IPS DF 4.7 (cell line): ENCODE measurements at regions not wholly inside any gene's neighbourhood (a gene's known extent, or its start where the extent isn't known, plus 50 kb on each side); places are given as distances from the start of the nearest gene placed in this dataset.
"Not testable (repeated sequence)": the region's sequence is repeated elsewhere in the genome, so short reads cannot be mapped to it uniquely, and the experiment has no call there.

Experiments used
- DNase-seq: peaks from one replicate; pipeline ENCODE4 v3.0.0-alpha.2; 2013; ENCODE audit warnings: low spot score; ENCODE audit errors: extremely low read depth

DNA sequence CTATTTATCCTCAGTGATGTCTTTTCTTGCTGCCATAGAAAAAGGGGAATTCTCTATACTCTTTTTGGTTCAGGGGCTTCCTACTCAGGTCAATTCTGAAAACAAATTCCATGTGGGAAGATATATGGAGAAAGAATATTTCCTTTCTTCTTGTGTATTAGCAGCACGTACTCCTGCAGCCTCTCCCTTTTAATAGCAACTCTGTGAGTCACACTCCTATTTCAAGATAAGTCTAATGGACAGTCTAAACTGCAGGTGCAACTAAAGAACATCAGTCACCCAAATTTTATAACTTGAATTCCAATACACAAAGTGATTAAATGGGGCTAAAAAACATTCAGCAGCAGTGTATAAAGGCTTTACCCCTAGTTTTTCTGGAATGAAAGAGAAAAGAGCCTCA is 942.2 kb downstream of the CNTNAP5 start:
- no peak for DNase-seq

DNA sequence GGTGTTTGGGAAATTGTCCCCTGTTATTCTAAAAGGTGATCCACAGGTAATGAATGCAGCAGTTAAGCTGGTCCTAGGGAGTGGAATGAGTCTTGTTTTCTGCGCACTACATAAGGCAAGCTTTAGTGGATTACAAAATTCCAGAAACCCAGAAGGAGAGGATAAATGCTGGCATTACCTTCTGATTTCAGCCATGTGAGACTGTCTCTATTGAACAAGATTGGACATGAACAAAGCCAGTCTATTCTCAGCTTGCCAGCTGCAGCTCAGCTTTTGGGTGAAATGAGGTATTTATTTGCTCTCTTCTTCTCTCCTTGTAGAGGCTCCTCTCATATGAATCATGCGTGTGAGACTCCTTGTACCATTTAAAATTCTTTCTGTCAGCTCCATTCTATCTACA is 944.9 kb downstream of the CNTNAP5 start:
- no peak for DNase-seq

DNA sequence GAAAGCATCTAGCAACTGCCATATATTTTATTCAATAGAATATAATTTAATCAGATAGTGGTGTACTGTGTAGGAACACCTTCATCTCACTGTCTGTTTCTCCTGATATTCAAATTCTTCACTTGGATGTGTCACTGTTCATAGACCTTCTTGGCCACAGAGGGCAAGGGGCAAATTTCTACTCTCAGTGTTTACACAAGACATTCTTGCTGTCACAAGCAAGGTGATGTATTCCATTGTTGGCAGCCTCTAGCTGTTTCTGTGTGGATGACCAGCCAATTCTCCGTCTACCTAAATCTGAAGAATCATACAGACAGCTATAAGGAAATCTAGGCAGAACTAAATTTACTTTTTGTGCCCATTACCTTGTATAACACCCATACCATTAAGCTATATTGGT is 948.3 kb downstream of the CNTNAP5 start:
- no peak for DNase-seq

- no peak for DNase-seq
Observed at GRCh38 chr2:124975224-124975623, 950.1 kb downstream of the CNTNAP5 start.

DNA sequence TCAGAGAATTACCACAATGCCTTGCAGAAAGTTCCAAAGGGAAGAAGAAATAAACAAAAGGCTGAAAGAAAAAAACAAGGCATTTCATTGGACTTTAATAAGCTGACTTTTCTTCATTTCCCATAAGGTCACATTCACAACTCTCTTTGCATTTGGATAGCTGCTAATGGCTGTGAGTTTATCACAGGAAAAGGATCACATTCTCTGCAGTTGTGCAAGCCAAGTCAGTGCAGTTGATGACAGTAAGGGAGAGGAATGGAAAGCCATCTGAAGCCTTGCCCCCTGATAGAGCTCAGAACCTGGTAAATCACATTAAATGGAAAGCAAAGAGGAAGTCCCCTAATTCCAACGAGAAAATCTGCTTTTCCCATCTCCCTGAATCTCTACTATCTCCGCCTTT is 950.6 kb downstream of the CNTNAP5 start:
- no peak for DNase-seq

GRCh38 chr2:124978597-124978996 is 953.5 kb downstream of the CNTNAP5 start:
- DNase-seq: no peak

DNA sequence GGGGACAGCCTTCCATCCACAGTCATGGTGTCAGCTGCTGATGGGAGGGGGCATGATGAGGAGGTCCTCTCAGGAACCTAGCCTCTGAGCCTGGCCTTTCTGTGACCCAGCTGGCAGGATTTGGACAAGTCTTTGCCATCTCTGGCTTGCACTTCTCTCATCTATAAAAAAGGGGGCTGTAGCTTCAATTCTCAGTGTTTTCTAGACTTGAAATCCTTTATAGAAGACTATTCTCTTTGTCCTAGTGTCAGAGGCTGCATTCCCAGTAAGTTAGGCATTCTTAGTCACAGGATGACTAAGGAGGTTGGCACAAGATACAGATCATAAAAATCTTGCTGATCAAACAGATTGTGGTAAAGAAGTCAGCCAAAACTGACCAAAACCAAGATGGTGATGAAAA is 958.5 kb downstream of the CNTNAP5 start:
- no peak for DNase-seq

DNA sequence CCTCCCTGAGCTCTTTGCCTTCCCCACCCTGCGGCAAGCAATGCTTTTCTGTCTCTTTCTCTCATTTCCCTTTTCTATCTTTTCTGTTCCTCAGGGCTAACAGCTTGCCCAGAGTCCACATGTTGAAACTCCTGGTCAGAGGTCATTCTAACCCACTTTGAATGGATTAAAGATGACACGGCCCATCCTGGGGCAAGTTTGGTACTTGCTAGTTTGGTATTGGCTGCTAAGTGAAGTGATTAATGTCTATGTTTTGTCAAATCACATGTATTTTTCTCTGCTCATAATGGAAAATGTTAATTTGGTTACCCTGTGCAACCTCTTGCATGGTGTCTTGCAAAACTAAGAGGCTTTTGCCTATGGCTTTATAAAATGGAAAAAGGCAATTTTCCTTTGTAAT is 960.2 kb downstream of the CNTNAP5 start:
- no peak for DNase-seq

- no peak for DNase-seq
Observed at GRCh38 chr2:124986136-124986535, 961.0 kb downstream of the CNTNAP5 start.

GRCh38 chr2:124986870-124987269 is 961.8 kb downstream of the CNTNAP5 start:
- not testable (repeated sequence) for DNase-seq

DNA sequence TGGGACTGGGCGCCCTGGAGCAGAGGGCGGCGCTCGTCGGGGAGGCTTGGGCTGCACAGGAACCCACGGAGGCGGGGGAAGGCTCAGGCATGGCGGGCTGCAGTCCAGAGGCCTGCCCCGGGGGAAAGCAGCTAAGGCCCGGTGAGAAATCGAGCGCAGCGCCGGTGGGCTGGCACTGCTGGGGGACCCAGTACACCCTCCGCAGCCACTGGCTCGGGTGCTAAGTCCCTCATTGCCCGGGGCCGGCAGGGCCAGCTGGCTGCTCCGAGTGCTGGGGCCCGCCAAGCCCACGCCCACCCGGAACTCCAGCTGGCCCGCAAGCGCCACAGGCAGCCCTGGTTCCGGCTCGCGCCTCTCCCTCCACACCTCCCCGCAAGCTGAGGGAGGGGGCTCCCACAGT is 962.3 kb downstream of the CNTNAP5 start:
- DNase-seq: not testable (repeated sequence)

DNA sequence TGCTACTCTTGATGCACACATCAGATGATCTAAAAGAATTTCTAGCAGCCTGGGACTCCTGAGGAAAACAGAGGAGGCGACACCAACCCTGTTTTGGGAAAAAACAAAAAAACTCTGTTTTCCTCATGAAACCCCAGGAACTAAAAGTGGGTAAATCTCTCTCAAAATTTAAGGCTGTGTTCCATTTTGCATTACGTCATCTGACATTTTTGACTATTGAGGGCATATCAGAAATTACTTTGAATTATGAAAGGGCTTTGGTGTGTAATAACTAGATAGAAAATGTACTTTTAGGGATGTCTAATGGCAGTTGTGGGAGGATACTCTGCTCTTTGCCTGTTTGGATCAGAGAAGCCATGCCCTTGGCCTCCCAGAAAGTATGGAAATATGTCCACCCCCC is 963.0 kb downstream of the CNTNAP5 start:
- no peak for DNase-seq

DNA sequence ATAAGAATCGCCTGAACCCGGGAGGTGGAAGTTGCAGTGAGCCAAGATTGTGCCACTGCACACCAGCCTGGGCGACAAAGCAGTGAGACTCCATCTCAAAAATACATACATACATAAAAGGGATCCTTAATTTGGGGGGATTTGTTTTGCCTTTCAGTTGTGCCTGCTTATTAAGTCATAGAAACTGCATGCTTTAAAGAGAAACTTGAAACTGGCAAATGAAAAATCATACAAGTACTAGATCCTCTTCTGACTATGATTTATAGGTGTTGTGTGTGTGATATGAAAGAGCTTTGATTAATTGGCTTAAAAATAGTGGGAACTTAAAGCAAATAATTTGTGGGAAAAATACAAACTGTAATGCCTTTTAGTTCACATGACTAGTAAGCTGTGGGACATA is 963.7 kb downstream of the CNTNAP5 start:
- no peak for DNase-seq

DNA sequence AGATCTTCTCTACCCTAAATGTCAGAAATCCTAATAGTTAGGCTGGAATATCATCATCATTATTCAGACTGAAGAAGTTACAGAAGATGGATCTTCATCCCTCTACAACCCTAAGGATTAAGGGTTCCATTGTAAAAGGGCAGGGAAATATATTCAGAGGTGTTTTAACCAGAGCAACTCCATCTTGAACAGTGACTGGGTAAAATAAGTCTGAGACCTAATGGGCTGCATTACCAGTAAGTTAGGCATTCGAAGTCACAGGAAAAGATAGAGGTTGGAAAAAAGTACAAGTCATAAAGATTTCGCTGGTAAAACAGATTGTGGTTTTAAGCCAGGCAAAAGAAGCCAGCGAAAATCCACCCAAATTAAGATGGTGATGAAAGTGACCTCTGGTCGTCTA is 968.7 kb downstream of the CNTNAP5 start:
- DNase-seq: no peak

DNA sequence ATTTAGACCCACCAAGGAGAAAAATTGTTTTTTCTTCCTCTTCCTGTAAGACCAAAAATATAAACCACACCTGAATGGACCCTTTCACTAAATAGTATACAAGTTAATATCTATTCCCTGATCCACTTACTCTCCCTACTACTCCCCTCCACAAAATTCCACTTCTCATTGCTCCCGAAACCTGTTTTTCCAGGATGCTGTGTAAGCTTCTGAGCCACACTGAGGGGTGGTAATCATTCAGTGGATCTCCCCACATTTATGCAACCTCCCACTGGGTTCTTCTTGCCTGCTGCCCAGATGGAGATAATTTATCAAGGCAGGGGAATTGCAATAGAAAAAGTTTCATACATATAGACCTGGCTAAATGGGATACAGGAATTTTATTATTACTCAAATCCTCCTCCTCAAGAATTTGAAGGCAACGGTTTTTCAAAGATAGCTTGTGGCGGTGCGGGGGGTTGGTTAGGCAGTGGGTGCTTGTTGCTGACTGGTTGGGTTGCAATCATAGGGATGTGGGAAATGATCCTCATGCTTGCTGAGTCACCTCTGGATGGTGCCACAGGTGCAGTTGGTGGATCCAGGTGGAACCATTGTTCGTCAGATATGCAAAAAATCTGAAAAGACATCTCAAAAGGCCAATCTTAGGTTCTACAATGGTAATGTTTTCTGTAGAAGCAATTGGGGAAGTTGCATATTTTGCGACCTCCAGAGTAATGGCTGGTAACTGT is 970.3 kb downstream of the CNTNAP5 start:
- DNase-seq: no peak

DNA sequence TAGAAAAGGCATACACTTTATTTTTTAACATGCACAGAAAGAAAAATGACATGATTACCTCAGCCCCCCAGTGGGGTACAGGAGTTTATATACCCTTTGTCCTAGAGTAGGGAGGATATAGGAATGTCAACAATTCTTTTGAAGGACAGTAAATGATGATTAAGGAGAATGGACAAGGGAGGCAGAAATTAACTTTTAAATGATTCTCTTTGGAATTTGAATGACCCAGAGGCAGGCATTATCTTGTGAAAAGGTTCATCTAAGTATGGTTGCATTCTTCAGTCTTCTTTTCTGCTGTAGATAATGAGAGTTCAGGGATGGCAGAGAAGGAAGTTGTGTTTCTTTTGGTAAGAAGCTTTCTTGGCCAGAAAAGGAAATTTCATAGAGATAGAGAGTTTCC is 971.3 kb downstream of the CNTNAP5 start:
- DNase-seq: no peak

DNA sequence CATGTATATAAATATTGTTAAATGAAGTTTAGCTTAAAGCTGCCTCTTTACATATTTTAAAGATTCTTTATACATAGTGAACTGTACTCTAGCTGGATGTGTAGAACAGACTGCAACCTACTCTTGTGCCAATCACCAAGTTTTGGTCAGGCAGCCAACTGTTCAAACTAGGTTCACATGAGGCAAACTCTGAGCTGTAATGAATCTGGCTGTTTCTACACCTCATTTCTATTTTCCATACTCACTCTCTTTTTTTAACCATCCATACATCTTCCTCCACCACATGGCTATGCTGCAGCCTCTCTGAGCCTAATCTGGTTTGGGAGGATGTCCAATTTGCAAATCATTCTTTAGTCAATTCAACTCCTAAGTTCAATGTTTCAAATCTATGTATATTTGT is 974.8 kb downstream of the CNTNAP5 start:
- DNase-seq: no peak

- no peak for DNase-seq
Observed at GRCh38 chr2:125004106-125004800, 979.2 kb downstream of the CNTNAP5 start.

DNA sequence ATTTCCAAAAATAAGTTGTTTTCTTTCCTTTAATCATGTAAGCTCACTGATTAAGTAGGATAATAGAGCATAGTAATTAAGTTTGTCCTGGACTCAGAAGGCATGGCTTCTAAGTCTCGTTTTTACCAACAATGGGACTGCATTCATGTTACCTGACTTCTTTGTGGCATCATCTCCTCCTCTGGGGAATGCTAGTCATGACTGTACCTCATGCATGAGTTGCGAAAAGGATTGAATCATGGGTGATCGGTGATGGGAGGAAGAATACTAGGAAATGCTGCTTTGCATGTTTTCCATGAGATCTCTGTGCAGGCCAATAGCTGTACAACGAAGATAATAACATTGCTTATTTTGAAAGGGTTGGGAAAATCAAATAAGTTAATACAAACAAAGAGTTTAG is 981.6 kb downstream of the CNTNAP5 start:
- no peak for DNase-seq

GRCh38 chr2:125028721-125029120 is 1003.6 kb downstream of the CNTNAP5 start:
- DNase-seq: not testable (repeated sequence)

DNA sequence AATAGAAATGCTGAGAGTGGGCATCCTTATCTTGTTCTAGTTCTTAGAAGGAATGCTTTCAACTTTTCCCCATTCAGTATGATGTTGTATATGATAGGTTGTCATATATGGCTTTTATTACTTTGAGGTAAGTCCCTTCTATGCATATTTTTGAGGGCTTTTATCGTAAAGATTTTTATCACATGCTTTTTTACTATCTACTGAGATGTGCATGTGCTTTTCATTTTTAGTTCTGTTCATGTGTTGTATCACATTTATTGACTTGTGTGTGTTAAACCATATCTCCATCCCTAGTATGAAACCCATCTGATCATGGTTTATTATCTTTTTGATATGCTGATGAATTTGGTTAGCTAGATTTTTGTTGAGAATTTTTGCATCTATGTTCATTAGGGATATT is 1008.8 kb downstream of the CNTNAP5 start:
- DNase-seq: no peak

- DNase-seq: no peak
Observed at GRCh38 chr2:125037135-125037653, 1012.1 kb downstream of the CNTNAP5 start.

- no peak for DNase-seq
Observed at GRCh38 chr2:125041846-125042245, 1016.8 kb downstream of the CNTNAP5 start.
